ENCODE measurements at regions not wholly inside any gene's neighbourhood (a gene's known extent, or its start where the extent isn't known, plus 50 kb on each side); places are given as distances from the start of the nearest gene placed in this dataset.

- ChIA-PET CTCF (interaction anchor here (0.7 to 0.9 kb wide), 2 partner anchors 9 to 59 kb away, joined by 4 to 5 read pairs; no protein-coding TSS in a partner anchor), POLR2A (no interaction called here)
- H3K4me1 ChIP-seq (ENCODE audit: control insufficient read depth, insufficient read depth, low read length), result no peaks in the 10 kb centered on the region
- no peaks in the 10 kb centered on the region for H3K36me3 ChIP-seq (ENCODE audit: control insufficient read depth in 2 of 2, insufficient read depth in 1 of 2, low read length in 2 of 2)
- no peaks in the 10 kb centered on the region for H3K9me3 ChIP-seq (ENCODE audit: control insufficient read depth, insufficient read depth, low read depth, low read length)
- no peak for TF ChIP-seq YY1 (tag by site-specific recombination; IDR thresholded peaks at IDR 0.05)
- no peak for TF ChIP-seq ATF2 (tag by site-specific recombination; IDR thresholded peaks at IDR 0.05; ENCODE audit: low read depth)
- TF ChIP-seq PRDM4 (tag by site-specific recombination; IDR thresholded peaks at IDR 0.05), result no peak
- no peak for TF ChIP-seq ZNF37A (tag by site-specific recombination; IDR thresholded peaks at IDR 0.05)
- TF ChIP-seq ZNF362 (tag by site-specific recombination; IDR thresholded peaks at IDR 0.05), result no peak
- no peak for TF ChIP-seq ZFP3 (tag by site-specific recombination; IDR thresholded peaks at IDR 0.05; ENCODE audit: low read depth)
- TF ChIP-seq ZBTB26 (tag by site-specific recombination; optimal IDR thresholded peaks at IDR 0.05), result no peak
- TF ChIP-seq ZNF639 (tag by site-specific recombination; IDR thresholded peaks at IDR 0.05), result no peak
- TF ChIP-seq ZNF549 (tag by site-specific recombination; IDR thresholded peaks at IDR 0.05), result no peak
- TF ChIP-seq YY2 (tag by site-specific recombination; IDR thresholded peaks at IDR 0.05), result no peak
- no peak for TF ChIP-seq ZNF10 (tag by site-specific recombination; IDR thresholded peaks at IDR 0.05)
- TF ChIP-seq SALL2 (tag by site-specific recombination; IDR thresholded peaks at IDR 0.05; ENCODE audit: borderline replicate concordance), result no peak
- no peak for TF ChIP-seq ZNF221 (tag by site-specific recombination; IDR thresholded peaks at IDR 0.05; ENCODE audit: borderline replicate concordance)
- TF ChIP-seq HIC1 (tag by site-specific recombination; IDR thresholded peaks at IDR 0.05), result no peak
- TF ChIP-seq HOXA7 (CRISPR knock-in tag; IDR thresholded peaks at IDR 0.05; ENCODE audit: borderline replicate concordance), result no peak
- no peak for TF ChIP-seq ZNF391 (tag by site-specific recombination; IDR thresholded peaks at IDR 0.05; ENCODE audit: borderline replicate concordance, low read depth)
- no peak for TF ChIP-seq PRDM6 (tag by site-specific recombination; IDR thresholded peaks at IDR 0.05)
- no peak for TF ChIP-seq MZF1 (tag by site-specific recombination; IDR thresholded peaks at IDR 0.05; ENCODE audit: borderline replicate concordance)
- TF ChIP-seq HOXD13 (CRISPR knock-in tag; IDR thresholded peaks at IDR 0.05; ENCODE audit: borderline replicate concordance), result no peak
- no peak overlapping the region for H3K27ac ChIP-seq (ENCODE audit: extremely low read depth, low read depth, low read length)
- H3K4me3 ChIP-seq (ENCODE audit: low read depth, low read length), result no peak overlapping the region
These were observed 985.1 kb downstream of the BRD1 start for GRCh38 chr22:48842583-48842945.
